ENCODE measurements at regions not wholly inside any gene's neighbourhood (a gene's known extent, or its start where the extent isn't known, plus 50 kb on each side); places are given as distances from the start of the nearest gene placed in this dataset.

DNA sequence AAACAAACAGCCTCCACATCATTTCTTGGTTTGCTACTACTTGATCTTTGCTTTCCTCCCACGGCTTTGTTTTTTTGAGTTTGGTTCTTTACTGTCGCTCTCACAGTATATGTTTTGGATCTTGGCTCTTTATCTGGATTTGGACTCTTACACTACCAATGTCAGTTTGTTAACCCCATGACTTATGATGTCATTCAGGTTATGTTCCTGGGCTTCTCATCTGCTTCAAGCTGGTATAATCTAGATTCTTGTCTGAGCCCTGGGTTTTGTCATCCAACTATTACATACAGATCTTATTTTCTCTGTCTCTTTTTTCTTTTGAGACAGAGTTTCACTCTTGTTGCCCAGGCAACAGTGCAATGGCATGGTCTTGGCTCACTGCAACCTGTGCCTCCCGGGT is 482.9 kb upstream of the TEX13C start:
- no peak for DNase-seq (ENCODE audit: low read depth)

DNA sequence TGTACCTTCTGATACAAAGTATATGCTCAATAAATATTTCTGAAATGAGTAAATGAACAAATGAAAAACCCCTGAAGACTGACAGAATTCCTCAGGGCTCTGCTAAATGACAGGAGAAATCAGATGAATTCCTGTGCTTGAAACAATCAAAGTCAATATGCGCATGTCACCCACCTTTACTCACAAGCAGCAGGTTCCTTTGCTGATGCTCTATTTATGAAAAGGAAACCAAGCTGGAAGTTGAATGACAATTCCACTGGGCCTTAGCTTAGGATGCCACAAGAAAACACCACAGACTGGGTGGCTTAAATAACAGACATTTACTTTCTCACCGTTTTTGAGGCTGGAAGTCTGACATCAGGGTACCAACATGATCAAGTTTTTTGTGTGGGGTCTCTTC is 477.5 kb upstream of the TEX13C start:
- DNase-seq (ENCODE audit: low read depth) = no peak

DNA sequence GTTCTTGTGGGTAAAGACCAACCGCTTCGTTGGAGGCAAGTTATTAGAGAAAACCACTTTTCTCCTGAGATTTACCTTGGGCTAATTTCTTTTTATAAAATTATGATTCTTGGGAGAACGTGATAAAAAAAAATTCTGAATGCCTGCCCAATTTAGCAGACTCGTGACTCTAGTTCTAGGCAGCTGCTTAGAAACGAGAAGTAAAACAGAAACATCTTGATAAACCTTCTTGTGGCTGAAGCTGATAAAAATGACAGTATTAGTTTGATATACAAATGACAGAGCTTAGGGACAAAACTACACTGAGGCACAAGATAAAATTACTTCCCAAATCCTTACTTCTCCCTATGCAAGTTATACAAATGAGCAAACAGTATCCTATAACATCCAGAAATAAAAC is 458.9 kb upstream of the TEX13C start:
- DNase-seq (ENCODE audit: low read depth) = no peak

DNA sequence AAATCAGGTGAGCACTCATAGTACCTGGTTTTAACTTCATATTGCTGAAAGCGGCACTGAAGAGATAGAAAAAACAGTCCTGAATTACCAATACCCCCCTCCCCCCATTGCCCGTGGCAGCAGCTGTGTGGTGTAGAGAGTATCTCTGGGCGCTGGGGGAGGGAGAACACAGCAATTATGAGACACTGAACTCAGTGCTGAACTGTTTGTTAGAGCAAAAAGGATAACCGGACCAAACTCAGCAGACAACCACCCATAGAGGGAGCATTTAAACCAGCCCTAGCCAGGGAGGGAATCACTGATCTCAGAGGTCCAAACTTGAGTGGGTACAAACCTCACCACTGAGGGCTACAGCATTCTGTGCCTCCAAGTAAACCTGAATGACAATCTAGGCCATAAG is 457.4 kb upstream of the TEX13C start:
- DNase-seq (ENCODE audit: low read depth) = no peak

DNA sequence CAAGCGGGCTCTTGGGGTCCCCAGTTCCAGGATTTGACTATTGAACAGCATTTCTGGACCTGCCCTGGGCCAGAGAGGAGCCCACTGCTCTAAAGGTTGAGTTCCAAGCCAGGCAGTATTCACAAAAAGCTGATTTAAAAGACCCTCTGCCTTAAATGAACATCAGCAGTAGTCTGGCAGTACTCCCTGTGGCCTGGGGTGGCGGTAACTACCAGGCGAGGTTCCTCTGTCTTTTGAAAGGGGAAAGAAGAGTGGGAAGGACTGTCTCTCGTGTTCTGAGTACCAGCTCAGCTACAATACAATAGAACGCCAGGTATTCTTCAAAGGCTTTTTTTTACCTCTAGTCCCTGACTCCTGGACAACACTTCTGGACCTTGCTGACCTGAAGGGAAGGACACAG is 456.4 kb upstream of the TEX13C start:
- no peak for DNase-seq (ENCODE audit: low read depth)

DNA sequence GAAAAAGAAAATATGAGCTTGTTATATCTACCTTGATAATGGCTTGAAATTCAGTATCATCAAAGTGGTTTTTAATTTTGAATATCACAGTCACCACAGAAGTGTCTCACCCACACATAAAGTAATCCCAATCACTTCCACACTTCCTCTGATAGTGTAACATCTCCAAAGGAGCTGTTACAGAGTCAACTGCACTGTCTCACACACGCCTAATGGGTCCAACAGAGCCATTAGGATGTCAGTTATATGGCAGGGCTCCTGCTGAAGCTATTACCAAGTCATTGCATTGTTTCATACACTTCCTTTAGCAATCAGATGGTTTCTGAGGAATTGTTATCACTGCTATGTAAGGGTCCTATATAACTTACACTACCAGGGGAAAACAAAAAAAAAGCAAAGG is 432.1 kb upstream of the TEX13C start:
- no peak for DNase-seq (ENCODE audit: low read depth)

DNA sequence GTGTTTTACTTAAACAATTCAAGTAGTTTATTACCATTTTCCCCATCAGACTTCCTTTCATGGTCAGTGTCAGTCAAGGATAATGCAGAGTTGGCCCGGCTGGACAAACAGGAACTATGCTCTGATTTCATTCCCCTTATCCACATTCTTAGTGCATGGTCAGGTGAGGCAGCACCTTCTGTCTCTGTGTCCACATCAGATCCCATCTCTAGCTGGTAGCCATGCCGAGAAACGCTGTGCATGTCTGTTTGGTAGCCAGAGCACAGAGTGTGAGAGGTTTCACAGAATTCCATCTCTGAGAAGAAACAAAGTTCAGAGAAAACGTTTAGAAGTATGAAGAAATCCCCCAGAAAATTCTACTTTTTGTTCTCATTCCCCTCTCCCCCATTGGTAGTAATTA is 423.7 kb upstream of the TEX13C start:
- DNase-seq (ENCODE audit: low read depth) = no peak

DNA sequence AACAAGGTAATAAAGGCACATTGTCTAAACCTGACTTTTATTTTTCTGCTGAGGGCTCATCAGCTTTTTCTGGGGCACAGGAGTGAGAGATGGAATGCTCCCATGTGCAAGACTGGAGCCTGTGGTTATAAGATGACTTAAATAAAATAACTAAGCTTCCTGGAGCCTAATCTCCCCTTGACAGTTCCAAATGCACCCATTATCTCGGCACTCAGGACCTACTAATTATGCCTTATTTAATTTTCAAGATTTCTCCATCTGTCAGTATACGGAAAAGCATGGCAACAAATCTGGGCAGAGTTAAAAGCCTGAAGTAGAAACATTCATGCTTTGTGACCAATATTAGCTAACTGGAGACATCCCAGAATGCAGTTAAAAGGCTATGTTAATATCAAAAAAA is 416.7 kb upstream of the TEX13C start:
- DNase-seq (ENCODE audit: low read depth) = no peak

DNA sequence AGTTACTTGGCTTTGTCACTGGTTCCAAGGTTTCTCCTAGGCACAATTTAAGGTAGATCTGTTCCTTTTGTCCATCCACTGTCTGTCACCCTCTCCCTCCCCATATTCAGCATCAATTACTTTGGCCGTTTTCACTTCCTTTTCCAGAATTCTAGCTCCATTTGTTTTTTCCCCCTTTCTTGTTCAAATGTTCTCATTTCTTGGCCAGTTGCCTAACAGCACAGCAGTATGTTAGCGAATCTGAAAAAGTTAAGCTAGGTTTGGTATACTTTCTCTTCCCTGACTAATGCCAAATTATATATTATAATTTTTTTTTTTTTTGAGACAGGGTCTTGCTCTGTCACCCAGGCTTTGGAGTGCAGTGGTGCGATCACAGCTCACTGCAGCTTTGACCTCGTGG is 409.1 kb upstream of the TEX13C start:
- DNase-seq (ENCODE audit: low read depth) = no peak

DNA sequence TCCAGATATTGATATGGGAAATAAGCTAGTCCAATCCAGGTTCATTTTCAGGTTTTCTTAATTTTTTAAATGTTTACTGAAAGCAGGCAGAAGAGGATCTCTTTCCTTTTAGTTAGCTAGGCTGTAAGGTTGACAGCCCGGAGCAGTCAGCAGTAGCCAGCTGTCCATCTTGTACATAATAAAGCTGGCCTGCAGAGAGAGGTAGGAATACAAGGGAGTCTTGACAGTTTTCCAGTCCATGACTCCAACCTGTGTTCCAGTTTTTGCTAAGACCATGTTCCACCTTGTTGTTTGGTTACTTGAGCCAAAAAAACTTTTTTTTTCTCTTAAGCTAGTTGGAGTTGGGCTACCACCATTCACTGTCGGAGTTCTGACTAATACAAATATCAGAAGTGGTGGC is 402.7 kb upstream of the TEX13C start:
- no peak for DNase-seq (ENCODE audit: low read depth)

DNA sequence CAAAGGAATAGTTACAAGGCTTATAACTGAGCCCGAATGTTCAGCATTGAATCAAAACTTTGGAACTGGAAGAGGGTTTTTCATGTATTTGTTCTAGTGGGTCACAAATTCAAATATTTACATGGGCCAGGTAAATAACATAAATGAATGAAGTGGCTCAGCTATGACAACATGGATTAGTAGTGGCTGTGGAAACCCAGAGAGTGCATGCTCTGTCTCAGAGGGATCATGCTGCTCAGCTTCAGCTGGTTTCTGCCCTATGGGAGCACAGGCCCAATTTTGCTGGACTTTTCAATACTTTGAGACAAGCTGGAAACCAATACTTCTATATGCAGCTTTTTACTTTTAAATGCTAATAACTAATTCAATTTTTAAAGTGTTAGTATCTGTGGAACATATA is 394.0 kb upstream of the TEX13C start:
- DNase-seq (ENCODE audit: low read depth) = no peak

DNA sequence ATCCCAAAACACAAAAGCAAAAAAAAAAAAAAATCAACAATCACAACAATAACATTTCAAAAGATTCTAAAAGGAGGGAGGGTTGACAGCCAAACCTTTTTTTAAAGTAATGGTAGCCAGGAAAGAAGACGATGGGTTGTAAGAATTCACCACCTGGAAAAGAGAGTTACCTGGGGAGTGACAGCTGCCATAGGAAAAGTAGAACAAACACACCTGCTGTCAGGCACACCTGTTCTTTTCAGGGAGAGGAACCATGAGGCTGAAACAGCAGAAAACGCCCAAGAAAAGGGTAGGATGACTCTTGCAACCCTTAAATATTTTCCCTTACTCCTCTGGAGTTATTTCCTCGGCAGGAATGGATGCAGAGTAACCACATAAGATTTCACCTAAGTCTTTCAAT is 388.4 kb upstream of the TEX13C start:
- DNase-seq (ENCODE audit: low read depth) = no peak

DNA sequence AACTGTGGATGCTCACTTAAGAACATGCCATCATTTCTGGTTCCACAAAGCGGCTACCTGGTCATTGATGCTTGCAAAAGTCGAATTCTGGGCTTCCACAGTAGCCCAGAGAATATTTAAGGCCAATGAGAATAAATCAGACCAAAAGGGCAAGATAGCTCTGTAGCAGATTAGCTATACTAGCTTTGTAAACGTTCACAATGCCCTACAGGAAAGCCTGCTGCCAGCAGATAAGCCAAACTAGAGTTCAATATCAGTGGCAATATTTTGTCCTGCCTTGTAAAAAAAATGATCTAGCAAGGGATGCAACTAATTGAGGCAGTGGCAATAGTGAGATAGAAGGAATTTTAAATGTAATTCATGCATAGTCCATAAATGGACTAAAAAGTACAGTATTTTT is 387.7 kb upstream of the TEX13C start:
- no peak for DNase-seq (ENCODE audit: low read depth)

DNA sequence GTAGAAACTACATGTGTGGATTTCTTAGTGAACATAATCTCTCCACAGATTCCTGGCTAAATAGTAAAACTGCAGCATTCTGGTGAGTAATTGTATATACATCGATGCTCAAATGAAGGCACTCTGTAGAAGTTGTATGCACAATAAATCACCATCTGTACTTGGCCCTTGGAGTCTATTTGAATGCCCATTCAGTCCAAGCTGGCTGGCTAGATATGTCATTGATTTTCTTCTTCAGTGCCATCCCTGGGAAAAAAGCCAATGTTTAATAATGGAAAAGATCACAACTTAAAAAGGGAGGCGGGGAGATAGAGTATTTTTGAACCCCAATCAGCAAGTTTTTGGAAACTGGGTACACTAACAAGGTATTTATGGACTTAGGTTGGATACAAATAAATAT is 381.0 kb upstream of the TEX13C start:
- no peak for DNase-seq (ENCODE audit: low read depth)

DNA sequence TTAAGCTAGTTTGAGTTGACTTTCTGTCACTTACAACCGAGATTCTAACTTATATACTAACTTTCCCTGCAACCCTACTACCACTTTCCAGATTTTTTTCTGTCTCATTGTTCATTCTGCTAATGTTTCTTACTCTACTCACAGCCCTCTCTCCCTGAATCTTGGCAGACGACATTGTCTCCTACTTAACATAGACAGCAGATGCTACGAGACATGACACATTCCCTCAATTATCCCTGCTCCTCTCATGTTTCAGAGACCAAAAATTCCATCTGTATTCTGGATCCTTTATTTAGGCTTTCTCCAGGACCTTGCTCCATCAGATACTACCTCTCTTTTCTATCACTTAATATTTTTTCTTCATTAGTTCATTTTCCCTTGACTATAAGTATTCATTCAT is 379.1 kb upstream of the TEX13C start:
- no peak for DNase-seq (ENCODE audit: low read depth)

DNA sequence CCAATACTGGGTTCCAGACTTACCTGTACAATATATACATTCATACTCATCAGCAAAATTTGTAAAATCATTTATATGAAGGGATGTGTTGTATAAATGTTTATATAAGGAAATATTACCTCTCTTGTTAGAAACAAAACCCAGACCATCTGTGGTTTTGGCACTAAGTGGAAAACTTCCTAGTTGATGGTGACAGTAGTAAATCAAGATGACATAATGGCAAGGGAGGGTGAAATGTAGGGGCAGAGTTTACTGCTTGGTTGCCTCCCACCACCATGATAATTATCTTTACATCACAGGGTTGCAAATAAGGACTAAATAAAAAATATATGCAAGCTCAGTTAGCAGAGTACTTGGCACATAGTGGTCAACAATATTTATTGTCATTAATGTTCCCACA is 365.3 kb upstream of the TEX13C start:
- DNase-seq (ENCODE audit: low read depth) = no peak

DNA sequence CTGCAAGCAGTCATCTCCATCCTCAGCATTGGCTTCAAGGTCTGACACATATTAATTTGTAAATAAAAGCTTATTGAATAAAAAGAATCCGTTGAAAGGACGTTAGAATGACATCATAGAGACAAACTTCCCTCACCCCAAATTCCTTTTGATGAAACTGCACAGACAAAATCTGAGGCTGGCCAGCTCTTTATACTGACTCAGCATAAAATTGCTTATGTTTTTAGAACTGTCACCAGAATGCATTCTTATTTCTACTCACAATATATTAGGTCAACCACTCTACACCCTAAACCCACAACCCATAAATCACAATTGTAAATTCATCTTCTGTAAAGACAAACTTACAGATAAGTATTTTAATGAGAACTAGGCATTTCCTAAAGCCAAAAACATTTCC is 359.2 kb upstream of the TEX13C start:
- DNase-seq (ENCODE audit: low read depth) = no peak

DNA sequence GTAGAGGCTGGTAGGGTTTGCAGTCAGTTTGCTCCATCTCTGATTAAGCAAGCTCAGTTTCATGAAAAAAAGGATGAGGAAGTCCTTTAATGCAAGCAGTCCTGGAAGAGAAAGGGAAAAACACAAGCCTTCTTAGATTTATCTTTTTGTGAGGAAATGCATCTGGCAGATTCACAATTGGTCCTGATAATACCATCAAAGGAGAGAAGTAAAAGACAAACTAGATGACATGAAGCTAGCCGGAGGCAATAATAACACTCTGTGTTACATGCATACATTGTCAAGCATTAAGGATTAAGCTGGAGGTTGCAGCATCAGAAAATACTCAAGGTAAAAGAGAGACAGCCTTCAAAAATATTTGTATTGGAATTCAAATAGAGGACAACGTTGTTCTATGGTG is 356.0 kb upstream of the TEX13C start, which contains the start of gene TENM1:
Gene TENM1 (minus strand): TSS at position 101 of the 400 bp plus-strand sequence.
- no peak for DNase-seq (ENCODE audit: low read depth)

DNA sequence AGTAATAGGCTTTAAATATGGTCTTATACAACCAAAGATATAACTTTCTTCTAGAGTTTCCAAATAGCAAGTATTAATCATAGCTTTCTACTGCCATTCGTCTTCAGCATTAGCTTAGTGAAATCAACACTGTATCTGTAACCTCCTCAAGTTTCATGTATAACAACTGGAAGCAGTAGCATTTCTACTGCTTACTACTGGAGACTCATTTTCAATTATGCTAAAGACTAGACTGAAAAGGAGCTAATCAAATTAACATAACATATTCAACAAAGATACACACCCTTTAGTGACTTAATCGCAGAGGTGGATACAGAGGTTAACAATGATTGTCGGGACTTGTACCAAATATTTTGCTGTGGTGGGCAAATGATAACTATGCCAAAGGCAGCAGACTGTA is 344.2 kb upstream of the TEX13C start:
- DNase-seq (ENCODE audit: low read depth) = no peak

DNA sequence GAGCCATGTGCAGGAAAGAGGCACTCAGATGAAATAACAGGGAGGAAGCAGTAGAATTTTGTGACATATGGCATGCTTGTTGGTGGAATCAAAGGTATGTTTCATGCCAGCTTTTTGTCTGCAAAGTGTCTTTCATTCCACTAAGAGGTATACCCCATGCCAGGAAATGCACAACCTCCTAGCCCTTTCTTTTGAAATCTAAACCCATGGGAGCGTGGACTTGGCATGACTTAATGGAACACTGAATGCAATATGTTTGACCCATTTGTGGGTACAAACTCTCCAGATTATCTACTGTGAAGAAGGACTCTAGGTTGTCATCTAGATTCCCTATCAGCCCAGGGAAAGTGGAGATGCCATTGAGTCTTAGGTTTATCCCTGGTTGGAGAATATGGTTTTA is 338.3 kb upstream of the TEX13C start:
- DNase-seq (ENCODE audit: low read depth) = no peak

DNA sequence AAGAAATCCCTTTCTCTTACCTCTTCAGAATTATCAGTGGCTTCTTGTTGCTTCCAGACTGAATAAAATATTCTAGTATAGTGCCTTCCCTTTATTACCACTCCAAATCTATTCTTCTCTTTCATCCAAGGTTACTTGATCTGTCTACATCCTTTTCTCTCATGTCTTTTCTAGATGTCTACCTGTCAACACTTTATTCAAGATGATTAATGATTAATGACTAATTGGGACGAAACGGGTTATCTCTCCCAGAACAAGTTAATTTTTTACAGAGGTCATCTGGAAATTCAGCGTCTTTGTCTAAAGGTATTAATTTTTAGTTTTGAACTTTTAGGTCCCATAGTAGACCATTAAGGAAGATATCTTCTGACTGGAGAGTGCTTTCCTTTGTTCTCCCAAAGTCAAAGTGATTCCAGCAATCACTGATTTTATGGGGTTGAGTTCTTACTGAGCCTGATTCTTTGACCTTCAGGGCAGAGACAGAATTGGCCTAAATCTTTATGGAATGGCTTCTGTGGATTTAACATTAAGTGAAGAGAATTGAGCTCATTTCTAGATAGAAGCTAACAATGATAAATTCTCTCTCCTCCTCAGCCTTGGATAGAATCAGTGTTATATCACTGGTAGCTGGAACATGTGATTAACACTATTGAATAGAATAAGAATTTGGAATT is 335.4 kb upstream of the TEX13C start:
- DNase-seq (ENCODE audit: low read depth) = no peak

DNA sequence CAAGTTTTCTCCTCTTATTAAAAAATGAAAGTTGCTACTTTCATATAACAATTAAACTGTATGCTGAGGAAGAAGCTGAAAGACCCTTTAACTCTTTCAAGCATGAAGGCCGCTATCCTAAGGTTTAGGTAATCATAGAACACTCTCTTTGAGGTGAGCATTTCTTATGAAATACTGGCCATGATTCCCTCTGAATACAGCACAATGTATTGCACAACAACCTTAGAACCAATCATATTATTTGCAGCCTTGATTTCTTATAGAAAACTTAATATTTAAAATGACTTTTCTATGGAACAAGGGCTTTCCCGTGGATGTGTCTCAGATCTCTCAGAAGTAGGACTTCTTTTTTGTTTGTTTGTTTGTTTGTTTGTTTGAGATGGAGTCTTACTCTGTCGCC is 333.4 kb upstream of the TEX13C start:
- no peak for DNase-seq (ENCODE audit: low read depth)

DNA sequence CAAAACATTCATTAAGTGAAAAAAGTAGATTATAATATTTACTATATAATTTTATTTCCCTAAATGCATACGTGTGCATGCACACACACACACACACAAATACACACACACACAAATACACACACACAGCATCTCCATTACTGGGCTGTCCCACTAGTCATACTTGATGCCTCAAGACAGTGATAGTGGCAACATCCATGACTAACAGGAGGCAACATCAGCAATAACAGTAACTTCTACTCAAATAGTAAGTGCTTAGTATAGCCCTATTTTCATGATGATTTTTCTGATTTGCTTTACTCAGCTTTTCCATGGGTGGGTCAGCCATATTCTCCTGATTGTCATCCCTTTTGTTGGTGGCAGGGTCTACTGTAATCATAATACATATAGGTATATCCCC is 325.9 kb upstream of the TEX13C start:
- no peak for DNase-seq (ENCODE audit: low read depth)

DNA sequence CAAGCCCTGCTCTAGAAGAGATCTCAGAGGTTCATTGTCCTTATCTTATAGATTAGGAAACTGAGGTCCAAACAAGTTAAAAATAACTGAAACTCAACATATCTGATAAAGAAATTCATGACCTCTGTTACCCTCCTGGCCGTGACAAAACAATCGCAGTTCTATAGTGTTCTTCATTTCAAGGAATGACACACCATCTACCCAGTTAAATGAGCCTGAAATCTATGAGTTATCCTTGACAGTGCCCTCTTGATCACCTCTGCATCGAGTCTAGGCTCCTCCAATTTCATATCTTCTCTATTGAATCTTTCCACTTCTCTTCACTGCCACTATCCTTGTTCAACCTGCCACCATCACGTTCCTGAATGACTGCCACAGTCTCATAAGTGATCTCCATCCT is 325.3 kb upstream of the TEX13C start:
- DNase-seq (ENCODE audit: low read depth) = no peak

Data from activated T-cell treated with anti-CD3 and anti-CD28 coated beads for 24 hours (primary cell).